GM12878 (cell line): ENCODE measurements at regions not wholly inside any gene's neighbourhood (a gene's known extent, or its start where the extent isn't known, plus 50 kb on each side); places are given as distances from the start of the nearest gene placed in this dataset.

ENCODE experiments used
- CTCF ChIP-seq, 3 experiments: IDR thresholded peaks in 2 of 3; conservative IDR thresholded peaks in 1 of 3; 2 replicates each; pipeline ENCODE4 v1.5.1; 2011; ENCODE audit warnings: low read depth in 3 of 3, low read length in 3 of 3, mild to moderate bottlenecking in 3 of 3, control low read depth in 2 of 3, moderate library complexity in 2 of 3, inconsistent platforms in 1 of 3, mixed read lengths in 1 of 3; ENCODE audit not compliant: control insufficient read depth in 2 of 3, insufficient read depth in 1 of 3; ENCODE audit errors: extremely low read depth in 1 of 3
- GABPA ChIP-seq: IDR thresholded peaks from 2 replicates; pipeline ENCODE4 v1.6.1; 2014; ENCODE audit warnings: antibody characterized with exemption, low read depth, mild to moderate bottlenecking, inconsistent platforms
- MXI1 ChIP-seq: fragments of 150-350 bp; IDR thresholded peaks from 2 replicates; pipeline ENCODE4 v1.6.1; 2011; ENCODE audit warnings: low read depth, mild to moderate bottlenecking, inconsistent platforms, low read length, improper control_type of control experiment
- NFIC ChIP-seq: IDR thresholded peaks from 2 replicates; pipeline ENCODE4 v1.6.1; 2012; ENCODE audit warnings: low read depth, mild to moderate bottlenecking, inconsistent platforms, low read length, moderate library complexity
- POLR2A ChIP-seq: IDR thresholded peaks from 2 replicates; pipeline ENCODE4 v1.6.1; 2011; ENCODE audit warnings: low read depth, mild to moderate bottlenecking, low read length
- RFX5 ChIP-seq: IDR thresholded peaks from 2 replicates; pipeline ENCODE4 v1.6.1; 2011; ENCODE audit warnings: low read depth, low read length, improper control_type of control experiment
- SRF ChIP-seq, 2 experiments: IDR thresholded peaks; 2 replicates each; pipeline ENCODE4 v1.6.1; 2011; ENCODE audit warnings: low read depth in 2 of 2, low read length in 2 of 2, mild to moderate bottlenecking in 1 of 2, moderate library complexity in 1 of 2
- STAT3 ChIP-seq: IDR thresholded peaks from 2 replicates; pipeline ENCODE4 v1.6.1; 2011; ENCODE audit warnings: low read depth, low read length, improper control_type of control experiment
- TAF1 ChIP-seq: IDR thresholded peaks from 2 replicates; pipeline ENCODE4 v1.6.1; 2011; ENCODE audit warnings: mild to moderate bottlenecking, low read depth, low read length, borderline replicate concordance
- TCF7 ChIP-seq: IDR thresholded peaks from 2 replicates; pipeline ENCODE4 v1.6.1; 2014; ENCODE audit warnings: antibody characterized with exemption, borderline replicate concordance
- ZNF24 ChIP-seq: fragments of 450-650 bp; IDR thresholded peaks from 2 replicates; pipeline ENCODE4 v1.6.1; 2017; ENCODE audit warnings: antibody characterized with exemption, mild to moderate bottlenecking
- ZNF274 ChIP-seq: IDR thresholded peaks from one replicate; pipeline ENCODE4 v1.8.0; 2011; ENCODE audit not compliant: insufficient read length, insufficient read depth
- ZSCAN29 ChIP-seq: fragments of 450-650 bp; IDR thresholded peaks from 2 replicates; pipeline ENCODE4 v1.6.1; 2017; ENCODE audit warnings: mild to moderate bottlenecking, moderate library complexity

GRCh38 chr14:29078810-29079522, 312.4 kb downstream of the FOXG1 start:
- TF ChIP-seq RFX5 (no peak), POLR2A (no peak), CTCF (IDR thresholded peaks at IDR 0.05 in 2 of 3, conservative IDR thresholded peaks at IDR 0.05 in 1 of 3; ENCODE audit: control insufficient read depth in 2 of 3, extremely low read depth in 1 of 3, insufficient read depth in 1 of 3, low read depth in 3 of 3, low read length in 3 of 3) (no peak), TAF1 (no peak), ZNF24 (no peak), ZSCAN29 (no peak), STAT3 (no peak), MXI1 (no peak), SRF (IDR thresholded peaks at IDR 0.05; ENCODE audit: low read depth in 2 of 2, low read length in 2 of 2) (no peak), ZNF274 (no peak), GABPA (no peak), NFIC (no peak), TCF7 (no peak)
